A673 (cell line): ENCODE measurements at regions not wholly inside any gene's neighbourhood (a gene's known extent, or its start where the extent isn't known, plus 50 kb on each side); places are given as distances from the start of the nearest gene placed in this dataset.

ENCODE experiments used
- BruUV-seq: library from RNA; stranded (reverse); fragments of 400-500 nt; replicated peaks from 2 replicates; lab custom pipeline; 2021; lab: Mats Ljungman, UMichigan
- CTCF ChIA-PET: fragments of 300-600 bp; sonication (Branson Sonifier 250); formaldehyde crosslinking; loops from one replicate; lab custom pipeline; 2022; ENCODE audit warnings: antibody characterized with exemption; lab: Charles Lee
- POLR2A ChIA-PET: fragments of 300-600 bp; sonication (Branson Sonifier 250); formaldehyde crosslinking; loops from one replicate; lab custom pipeline; 2022; ENCODE audit warnings: antibody characterized with exemption; ENCODE audit not compliant: low non-redundant PET; lab: Charles Lee
- DNase-seq: peaks from one replicate; pipeline ENCODE4 v3.0.0-alpha.2; 2015; ENCODE audit warnings: low spot score
- H3K27ac ChIP-seq: fragments of 200-600 bp; sonication (generic); 2 replicates; pipeline ENCODE4 v1.5.1; 2016; ENCODE audit warnings: mixed run types, low read depth, mild to moderate bottlenecking, mixed read lengths, antibody characterized with exemption, low read length; ENCODE audit not compliant: poor library complexity, severe bottlenecking
- H3K27me3 ChIP-seq: fragments of 200-600 bp; sonication (generic); replicated peaks from 2 replicates; pipeline ENCODE4 v1.6.1; 2017; ENCODE audit warnings: mixed run types, low read depth, mild to moderate bottlenecking, mixed read lengths, antibody characterized with exemption, low read length; ENCODE audit not compliant: insufficient read depth, poor library complexity
- H3K36me3 ChIP-seq: fragments of 200-600 bp; sonication (generic); 2 replicates; pipeline ENCODE4 v1.6.1; 2016; ENCODE audit warnings: mixed run types, mild to moderate bottlenecking, mixed read lengths, antibody characterized with exemption, low read length; ENCODE audit not compliant: insufficient read depth, poor library complexity, severe bottlenecking
- H3K4me1 ChIP-seq: fragments of 200-600 bp; sonication (generic); 2 replicates; pipeline ENCODE4 v1.6.1; 2017; ENCODE audit warnings: mixed run types, mild to moderate bottlenecking, mixed read lengths, antibody characterized with exemption, low read length; ENCODE audit not compliant: insufficient read depth, poor library complexity, severe bottlenecking
- H3K4me3 ChIP-seq: fragments of 200-600 bp; sonication (generic); 2 replicates; pipeline ENCODE4 v1.5.1; 2016; ENCODE audit warnings: low read depth, mixed run types, mild to moderate bottlenecking, mixed read lengths, low read length; ENCODE audit not compliant: poor library complexity, severe bottlenecking
- H3K9me3 ChIP-seq: fragments of 200-600 bp; sonication (generic); 2 replicates; pipeline ENCODE4 v1.6.1; 2016; ENCODE audit warnings: mixed run types, low read depth, mild to moderate bottlenecking, mixed read lengths, antibody characterized with exemption, low read length; ENCODE audit not compliant: poor library complexity, severe bottlenecking
- CTCF ChIP-seq: fragments of 300-800, 200-600 bp; sonication (generic); conservative IDR thresholded peaks from 2 replicates; pipeline ENCODE4 v1.5.1; 2017; ENCODE audit warnings: low read depth, mild to moderate bottlenecking, antibody characterized with exemption, low read length, moderate library complexity, mixed read lengths
- EZH2 ChIP-seq: fragments of 200-600 bp; sonication (generic); IDR thresholded peaks from 2 replicates; pipeline ENCODE4 v1.6.1; 2017; ENCODE audit warnings: borderline replicate concordance, low read depth, mild to moderate bottlenecking, mixed read lengths, antibody characterized with exemption, low read length; ENCODE audit not compliant: poor library complexity, severe bottlenecking
- intact Hi-C: fragments of 100-400 bp; cut with micrococcal nuclease; formaldehyde crosslinking; loops from one replicate; pipeline ENCODE4 v1.10.0; 2022; ENCODE audit not compliant: unreplicated experiment

GRCh38 chr16:85983064-85983463, 84.1 kb downstream of the IRF8 start:
- H3K4me1 ChIP-seq, result peaks cover 12% of the 10 kb centered on the region
- peaks cover 10% of the 10 kb centered on the region for H3K27me3 ChIP-seq
- POLR2A ChIA-PET, result no interaction called here
- no peak overlapping the region for H3K27ac ChIP-seq
- H3K9me3 ChIP-seq, result no peaks in the 10 kb centered on the region
- DNase-seq, result no peak
- no peaks in the 10 kb centered on the region for H3K36me3 ChIP-seq
- no peak overlapping the region for H3K4me3 ChIP-seq
- no TSS peak for BruUV-seq
- intact Hi-C loops, result no loop called here
- CTCF ChIA-PET, result no interaction called here
- TF ChIP-seq EZH2 (no peak), CTCF (no peak)

- TF ChIP-seq CTCF, result no peak
- no peak for TF ChIP-seq EZH2
- no peak for DNase-seq
- ChIA-PET POLR2A (no interaction called here), CTCF (interaction anchor here (0.6 to 4.0 kb wide), 2 partner anchors 162 to 163 kb away, joined by 5 to 30 read pairs; no protein-coding TSS in a partner anchor)
- no peak overlapping the region for H3K4me3 ChIP-seq
- no peaks in the 10 kb centered on the region for H3K9me3 ChIP-seq
- no TSS peak for BruUV-seq
- intact Hi-C loops, result no loop called here
- H3K4me1 ChIP-seq, result peaks cover 5% of the 10 kb centered on the region
- H3K27me3 ChIP-seq, result peaks cover 16% of the 10 kb centered on the region
- no peaks in the 10 kb centered on the region for H3K36me3 ChIP-seq
- no peak overlapping the region for H3K27ac ChIP-seq
These were observed 84.8 kb downstream of the IRF8 start for GRCh38 chr16:85983606-85984230.

- DNase-seq, result no peak
- Histone ChIP-seq H3K4me3 (no peak overlapping the region), H3K36me3 (no peaks in the 10 kb centered on the region), H3K4me1 (no peaks in the 10 kb centered on the region), H3K9me3 (no peaks in the 10 kb centered on the region), H3K27ac (no peak overlapping the region), H3K27me3 (peaks cover 23% of the 10 kb centered on the region)
- intact Hi-C loops, result no loop called here
- no peak for TF ChIP-seq EZH2
- no peak for TF ChIP-seq CTCF
- BruUV-seq, result no TSS peak
- CTCF ChIA-PET, result interaction anchor here (4.0 kb wide), 1 partner anchor 163 kb away, joined by 30 read pairs; no protein-coding TSS in a partner anchor
- POLR2A ChIA-PET, result no interaction called here
These were observed 85.4 kb downstream of the IRF8 start for GRCh38 chr16:85984231-85984880.
